OCI-LY7 (cell line): ENCODE measurements at regions not wholly inside any gene's neighbourhood (a gene's known extent, or its start where the extent isn't known, plus 50 kb on each side); places are given as distances from the start of the nearest gene placed in this dataset.

Source experiments
- BruUV-seq: library from RNA; stranded (reverse); fragments of 400-500 nt; replicated peaks from 2 replicates; lab custom pipeline; 2021; lab: Mats Ljungman, UMichigan
- CTCF ChIA-PET: fragments of 300-600 bp; sonication (Branson Sonifier 250); formaldehyde crosslinking; loops from one replicate; lab custom pipeline; 2022; ENCODE audit warnings: antibody characterized with exemption; ENCODE audit not compliant: unreplicated experiment; lab: Charles Lee
- POLR2A ChIA-PET: fragments of 300-600 bp; sonication (Branson Sonifier 250); formaldehyde crosslinking; loops from one replicate; lab custom pipeline; 2022; ENCODE audit warnings: antibody characterized with exemption; lab: Charles Lee
- DNase-seq: peaks from one replicate; pipeline ENCODE4 v3.0.0-alpha.2; 2015; ENCODE audit warnings: low spot score
- H2AFZ ChIP-seq: fragments of 200-600 bp; sonication (generic), shearing (Covaris generic); 2 replicates; pipeline ENCODE4 v1.6.1; 2014; ENCODE audit warnings: mild to moderate bottlenecking, antibody characterized with exemption, low read length, moderate library complexity
- H3K27ac ChIP-seq: fragments of 200-600 bp; sonication (generic); 2 replicates; pipeline ENCODE4 v1.5.1; 2014; ENCODE audit warnings: mixed run types, low read depth, mild to moderate bottlenecking, moderate library complexity, low read length, inconsistent platforms; ENCODE audit not compliant: poor library complexity, severe bottlenecking
- H3K36me3 ChIP-seq: fragments of 200-600 bp; sonication (generic); 2 replicates; pipeline ENCODE4 v1.6.1; 2014; ENCODE audit warnings: mild to moderate bottlenecking, antibody characterized with exemption, low read length, moderate library complexity, mixed read lengths; ENCODE audit not compliant: insufficient read depth
- H3K4me1 ChIP-seq: fragments of 200-600 bp; sonication (generic); 2 replicates; pipeline ENCODE4 v1.5.1; 2014; ENCODE audit warnings: mild to moderate bottlenecking, low read length; ENCODE audit not compliant: insufficient read depth, poor library complexity, severe bottlenecking
- H3K4me2 ChIP-seq: fragments of 200-600 bp; sonication (generic); 2 replicates; pipeline ENCODE4 v1.6.1; 2014; ENCODE audit warnings: mild to moderate bottlenecking, low read length
- H3K4me3 ChIP-seq: fragments of 200-600 bp; sonication (generic); 2 replicates; pipeline ENCODE4 v1.5.1; 2014; ENCODE audit warnings: mild to moderate bottlenecking, low read depth, low read length; ENCODE audit not compliant: poor library complexity, severe bottlenecking
- H3K79me2 ChIP-seq: fragments of 200-600 bp; sonication (generic); 2 replicates; pipeline ENCODE4 v1.6.1; 2016; ENCODE audit warnings: low read depth, mild to moderate bottlenecking, low read length, moderate library complexity, mixed read lengths; ENCODE audit not compliant: insufficient read depth
- H3K9me2 ChIP-seq: fragments of 200-600 bp; sonication (generic); 2 replicates; pipeline ENCODE4 v1.6.1; 2016; ENCODE audit warnings: mild to moderate bottlenecking, low read length, mixed read lengths; ENCODE audit not compliant: insufficient read depth
- H3K9me3 ChIP-seq: fragments of 200-600 bp; sonication (generic); 2 replicates; pipeline ENCODE4 v1.6.1; 2014; ENCODE audit warnings: mild to moderate bottlenecking, mixed run types, low read length, mixed read lengths
- H4K20me1 ChIP-seq: fragments of 200-600 bp; sonication (generic); 2 replicates; pipeline ENCODE4 v1.6.1; 2014; ENCODE audit warnings: mild to moderate bottlenecking, antibody characterized with exemption, low read length, moderate library complexity, mixed read lengths; ENCODE audit not compliant: insufficient read depth
- CTCF ChIP-seq: fragments of 200-600 bp; sonication (generic); conservative IDR thresholded peaks from 2 replicates; pipeline ENCODE4 v1.5.1; 2014; ENCODE audit warnings: mild to moderate bottlenecking, antibody characterized with exemption, low read length, moderate library complexity, mixed read lengths
- EZH2phosphoT487 ChIP-seq: fragments of 200-600 bp; sonication (generic); IDR thresholded peaks from 2 replicates; pipeline ENCODE4 v1.6.1; 2018; ENCODE audit warnings: low read depth, borderline replicate concordance, mild to moderate bottlenecking, mixed run types, antibody characterized with exemption, low read length, moderate library complexity, mixed read lengths
- intact Hi-C: fragments of 100-400 bp; cut with micrococcal nuclease; formaldehyde crosslinking; loops from one replicate; pipeline ENCODE4 v1.10.0; 2022; ENCODE audit not compliant: unreplicated experiment

- no peak overlapping the region for H2AFZ ChIP-seq
- POLR2A ChIA-PET: no interaction called here
- H3K4me1 ChIP-seq: no peaks in the 10 kb centered on the region
- intact Hi-C loops: no loop called here
- no peak for TF ChIP-seq EZH2phosphoT487
- no peak for TF ChIP-seq CTCF
- no peak overlapping the region for H3K27ac ChIP-seq
- H3K79me2 ChIP-seq: no peaks in the 10 kb centered on the region
- no peaks in the 10 kb centered on the region for H4K20me1 ChIP-seq
- H3K4me2 ChIP-seq: no peak overlapping the region
- CTCF ChIA-PET: no interaction called here
- no peak overlapping the region for H3K4me3 ChIP-seq
- no peaks in the 10 kb centered on the region for H3K9me2 ChIP-seq
- H3K9me3 ChIP-seq: no peaks in the 10 kb centered on the region
- BruUV-seq: no TSS peak
- no peaks in the 10 kb centered on the region for H3K36me3 ChIP-seq
- no peak for DNase-seq
Observed at GRCh38 chr4:181956512-181956911, 286.7 kb upstream of the TENM3 start.

GRCh38 chr4:181957088-181957487 lies 286.1 kb upstream of the TENM3 start:
- no peak overlapping the region for H3K4me3 ChIP-seq
- CTCF ChIA-PET: no interaction called here
- no peak for DNase-seq
- no peak overlapping the region for H3K4me2 ChIP-seq
- H2AFZ ChIP-seq: no peak overlapping the region
- no peaks in the 10 kb centered on the region for H3K79me2 ChIP-seq
- intact Hi-C loops: no loop called here
- POLR2A ChIA-PET: no interaction called here
- H3K9me3 ChIP-seq: no peaks in the 10 kb centered on the region
- BruUV-seq: no TSS peak
- H3K27ac ChIP-seq: no peak overlapping the region
- H3K4me1 ChIP-seq: no peaks in the 10 kb centered on the region
- H4K20me1 ChIP-seq: no peaks in the 10 kb centered on the region
- no peaks in the 10 kb centered on the region for H3K9me2 ChIP-seq
- H3K36me3 ChIP-seq: no peaks in the 10 kb centered on the region
- no peak for TF ChIP-seq CTCF
- TF ChIP-seq EZH2phosphoT487: no peak

- ChIA-PET CTCF (no interaction called here), POLR2A (no interaction called here)
- H3K4me2 ChIP-seq: no peak overlapping the region
- no peaks in the 10 kb centered on the region for H3K79me2 ChIP-seq
- H3K9me2 ChIP-seq: no peaks in the 10 kb centered on the region
- no peaks in the 10 kb centered on the region for H4K20me1 ChIP-seq
- no peak overlapping the region for H3K4me3 ChIP-seq
- no peak overlapping the region for H2AFZ ChIP-seq
- no peak for DNase-seq
- no peak overlapping the region for H3K27ac ChIP-seq
- no peaks in the 10 kb centered on the region for H3K36me3 ChIP-seq
- intact Hi-C loops: no loop called here
- H3K4me1 ChIP-seq: no peaks in the 10 kb centered on the region
- H3K9me3 ChIP-seq: no peaks in the 10 kb centered on the region
- no TSS peak for BruUV-seq
- no peak for TF ChIP-seq EZH2phosphoT487
- no peak for TF ChIP-seq CTCF
Observed at GRCh38 chr4:181958446-181958845, 284.8 kb upstream of the TENM3 start.
